ENCODE measurements at regions not wholly inside any gene's neighbourhood (a gene's known extent, or its start where the extent isn't known, plus 50 kb on each side); places are given as distances from the start of the nearest gene placed in this dataset.

DNA sequence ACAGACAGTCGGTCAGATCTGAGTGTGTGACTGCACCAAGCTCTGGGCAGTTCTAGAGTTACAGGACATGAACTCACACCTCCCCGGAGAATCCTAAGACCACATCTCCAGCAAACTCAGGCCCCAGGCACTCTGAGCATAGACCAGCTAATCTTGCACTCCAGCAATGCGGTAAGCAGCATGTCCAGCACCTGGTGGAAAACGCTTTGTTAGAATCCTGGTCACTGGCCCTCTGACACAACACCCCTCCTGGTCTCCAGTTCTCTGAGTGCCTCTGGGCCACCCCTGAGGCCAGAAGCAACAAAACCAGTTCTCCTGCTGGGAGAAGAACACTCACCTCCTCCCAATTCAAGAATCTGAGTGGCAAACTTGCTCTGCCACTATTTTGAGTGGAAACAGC lies 82.7 kb upstream of the TMEM45B start:
- TF ChIP-seq, protein P1, sequence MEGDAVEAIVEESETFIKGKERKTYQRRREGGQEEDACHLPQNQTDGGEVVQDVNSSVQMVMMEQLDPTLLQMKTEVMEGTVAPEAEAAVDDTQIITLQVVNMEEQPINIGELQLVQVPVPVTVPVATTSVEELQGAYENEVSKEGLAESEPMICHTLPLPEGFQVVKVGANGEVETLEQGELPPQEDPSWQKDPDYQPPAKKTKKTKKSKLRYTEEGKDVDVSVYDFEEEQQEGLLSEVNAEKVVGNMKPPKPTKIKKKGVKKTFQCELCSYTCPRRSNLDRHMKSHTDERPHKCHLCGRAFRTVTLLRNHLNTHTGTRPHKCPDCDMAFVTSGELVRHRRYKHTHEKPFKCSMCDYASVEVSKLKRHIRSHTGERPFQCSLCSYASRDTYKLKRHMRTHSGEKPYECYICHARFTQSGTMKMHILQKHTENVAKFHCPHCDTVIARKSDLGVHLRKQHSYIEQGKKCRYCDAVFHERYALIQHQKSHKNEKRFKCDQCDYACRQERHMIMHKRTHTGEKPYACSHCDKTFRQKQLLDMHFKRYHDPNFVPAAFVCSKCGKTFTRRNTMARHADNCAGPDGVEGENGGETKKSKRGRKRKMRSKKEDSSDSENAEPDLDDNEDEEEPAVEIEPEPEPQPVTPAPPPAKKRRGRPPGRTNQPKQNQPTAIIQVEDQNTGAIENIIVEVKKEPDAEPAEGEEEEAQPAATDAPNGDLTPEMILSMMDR (IDR thresholded peaks at IDR 0.05) = no peak
- no peak for TF ChIP-seq POLR2A (IDR thresholded peaks at IDR 0.05)

Data from tibial nerve (tissue), 3 donors.